Mesothelial cell of epicardium (in vitro differentiated cells): ENCODE measurements at regions not wholly inside any gene's neighbourhood (a gene's known extent, or its start where the extent isn't known, plus 50 kb on each side); places are given as distances from the start of the nearest gene placed in this dataset.
"Not testable (repeated sequence)": the region's sequence is repeated elsewhere in the genome, so short reads cannot be mapped to it uniquely, and the experiment has no call there.

Experiments
- DNase-seq, 2 experiments: peaks; one replicate each; pipeline ENCODE4 v3.0.0; 2021; ENCODE audit warnings: low spot score in 2 of 2; ENCODE audit not compliant: unreplicated experiment in 2 of 2
- H3K27ac Mint-ChIP-seq: 2 replicates; pipeline ENCODE4 v1.8.0; 2021; ENCODE audit warnings: mixed read lengths
- H3K27me3 Mint-ChIP-seq: 2 replicates; pipeline ENCODE4 v1.8.0; 2021; ENCODE audit warnings: low read depth, mixed read lengths
- H3K36me3 Mint-ChIP-seq: 2 replicates; pipeline ENCODE4 v1.8.0; 2021; ENCODE audit warnings: mixed read lengths
- H3K4me1 Mint-ChIP-seq: 2 replicates; pipeline ENCODE4 v1.8.0; 2021; ENCODE audit warnings: mixed read lengths
- H3K4me3 Mint-ChIP-seq: 2 replicates; pipeline ENCODE4 v1.8.0; 2021; ENCODE audit warnings: mild to moderate bottlenecking, moderate library complexity, mixed read lengths
- H3K9me3 Mint-ChIP-seq: 2 replicates; pipeline ENCODE4 v1.8.0; 2021; ENCODE audit warnings: mixed read lengths
- TF ChIP-seq, protein P1 (sequence below): fragments of 200-600 bp; sonication (generic); IDR thresholded peaks from one replicate; pipeline ENCODE4 v1.5.0; 2021; ENCODE audit warnings: antibody characterized with exemption; ENCODE audit not compliant: unreplicated experiment

DNA sequence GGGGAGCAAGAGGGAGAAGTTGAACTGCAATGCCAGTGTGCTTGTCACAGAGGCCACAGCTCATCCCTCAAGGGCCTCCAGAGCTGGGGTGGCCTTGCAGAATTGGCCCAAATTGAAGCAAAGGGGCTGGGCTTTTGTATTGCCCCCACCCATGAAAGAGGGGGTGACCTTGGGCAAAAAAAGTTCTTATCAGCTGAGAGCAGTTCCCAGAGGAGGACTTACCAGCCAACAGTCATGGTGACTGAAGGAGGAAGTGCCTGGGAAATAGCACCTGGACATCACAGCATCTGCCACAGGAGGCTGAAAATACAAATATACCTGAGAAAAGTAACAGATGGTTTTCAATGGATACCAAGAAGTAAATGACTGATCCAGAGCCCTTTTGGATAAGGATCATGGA is 262.4 kb downstream of the MID1IP1 start:
- Mint-ChIP-seq H3K9me3 (peaks cover 20% of the 10 kb centered on the region), H3K27me3 (no peaks in the 10 kb centered on the region), H3K27ac (no peak overlapping the region), H3K36me3 (no peaks in the 10 kb centered on the region), H3K4me3 (no peak overlapping the region), H3K4me1 (peaks cover 6% of the 10 kb centered on the region)
- TF ChIP-seq, protein P1, sequence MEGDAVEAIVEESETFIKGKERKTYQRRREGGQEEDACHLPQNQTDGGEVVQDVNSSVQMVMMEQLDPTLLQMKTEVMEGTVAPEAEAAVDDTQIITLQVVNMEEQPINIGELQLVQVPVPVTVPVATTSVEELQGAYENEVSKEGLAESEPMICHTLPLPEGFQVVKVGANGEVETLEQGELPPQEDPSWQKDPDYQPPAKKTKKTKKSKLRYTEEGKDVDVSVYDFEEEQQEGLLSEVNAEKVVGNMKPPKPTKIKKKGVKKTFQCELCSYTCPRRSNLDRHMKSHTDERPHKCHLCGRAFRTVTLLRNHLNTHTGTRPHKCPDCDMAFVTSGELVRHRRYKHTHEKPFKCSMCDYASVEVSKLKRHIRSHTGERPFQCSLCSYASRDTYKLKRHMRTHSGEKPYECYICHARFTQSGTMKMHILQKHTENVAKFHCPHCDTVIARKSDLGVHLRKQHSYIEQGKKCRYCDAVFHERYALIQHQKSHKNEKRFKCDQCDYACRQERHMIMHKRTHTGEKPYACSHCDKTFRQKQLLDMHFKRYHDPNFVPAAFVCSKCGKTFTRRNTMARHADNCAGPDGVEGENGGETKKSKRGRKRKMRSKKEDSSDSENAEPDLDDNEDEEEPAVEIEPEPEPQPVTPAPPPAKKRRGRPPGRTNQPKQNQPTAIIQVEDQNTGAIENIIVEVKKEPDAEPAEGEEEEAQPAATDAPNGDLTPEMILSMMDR: no peak
- no peak for DNase-seq

DNA sequence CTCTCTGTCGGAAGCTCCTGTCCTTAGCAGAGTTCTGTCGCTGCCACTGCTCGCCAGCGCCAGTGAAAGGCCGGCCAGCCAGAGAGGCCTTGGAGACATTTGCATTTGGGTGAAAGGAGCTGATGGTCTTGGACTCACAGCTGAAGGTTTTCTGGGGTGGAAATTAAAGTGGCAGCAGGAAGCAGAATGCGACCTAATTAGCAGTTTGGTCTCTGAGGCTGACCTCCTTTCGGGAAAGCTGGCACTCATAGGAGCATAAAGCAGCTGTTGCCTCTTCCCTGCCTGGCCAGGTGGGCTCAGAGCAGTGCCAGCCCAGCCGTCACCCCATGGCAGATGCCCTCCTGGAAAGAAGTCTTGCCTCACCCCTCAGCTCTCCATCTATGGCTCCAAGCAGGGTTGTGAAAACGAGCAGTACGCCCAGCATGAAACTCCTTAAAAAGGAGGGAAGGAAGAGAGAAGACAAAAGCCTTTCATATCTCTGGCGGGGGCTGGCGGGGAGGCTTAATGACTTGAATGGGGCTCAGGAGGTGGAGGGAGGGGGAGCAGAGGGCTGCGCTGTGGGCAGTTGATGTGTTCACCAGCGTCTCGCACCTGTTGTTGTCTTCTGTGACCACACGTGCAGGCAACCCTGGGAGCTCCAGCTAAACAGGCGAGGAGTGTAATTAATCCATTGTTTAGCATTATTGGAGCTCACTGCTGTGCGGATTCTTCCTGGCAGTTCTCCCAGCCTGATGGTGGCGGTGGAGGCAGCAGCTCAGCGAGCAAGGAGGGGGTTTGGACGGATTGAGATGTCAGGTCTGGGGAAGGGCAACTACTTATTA is 264.0 kb downstream of the MID1IP1 start:
- TF ChIP-seq, protein P1: no peak
- no peak overlapping the region for H3K27ac Mint-ChIP-seq
- H3K36me3 Mint-ChIP-seq: no peaks in the 10 kb centered on the region
- H3K4me3 Mint-ChIP-seq: no peak overlapping the region
- no peaks in the 10 kb centered on the region for H3K27me3 Mint-ChIP-seq
- peaks cover 22% of the 10 kb centered on the region for H3K9me3 Mint-ChIP-seq
- DNase-seq: no peak
- peaks cover 6% of the 10 kb centered on the region for H3K4me1 Mint-ChIP-seq

DNA sequence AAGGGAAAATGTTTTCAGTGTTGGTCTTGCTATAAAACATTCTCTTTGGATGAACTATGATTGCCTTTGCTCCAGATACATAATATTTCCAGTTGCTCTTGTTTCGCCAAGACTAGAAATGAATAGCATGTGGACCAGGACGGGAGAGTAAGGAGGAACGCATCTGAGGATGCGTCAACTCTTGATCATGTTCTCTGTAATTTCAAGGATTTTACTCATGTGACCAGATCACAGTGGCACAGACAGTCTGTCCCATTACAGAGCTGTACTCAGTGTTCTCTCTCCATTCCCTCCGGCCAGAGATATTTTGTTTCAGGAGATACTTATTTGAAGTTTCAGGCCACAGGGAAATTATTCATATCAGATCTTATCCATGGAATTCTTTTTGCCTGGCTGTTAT is 266.6 kb downstream of the MID1IP1 start:
- Mint-ChIP-seq H3K9me3 (peaks cover 12% of the 10 kb centered on the region), H3K27me3 (no peaks in the 10 kb centered on the region), H3K36me3 (peaks cover 2% of the 10 kb centered on the region), H3K27ac (no peak overlapping the region), H3K4me1 (peaks cover 14% of the 10 kb centered on the region), H3K4me3 (no peak overlapping the region)
- DNase-seq: no peak
- TF ChIP-seq, protein P1: no peak

DNA sequence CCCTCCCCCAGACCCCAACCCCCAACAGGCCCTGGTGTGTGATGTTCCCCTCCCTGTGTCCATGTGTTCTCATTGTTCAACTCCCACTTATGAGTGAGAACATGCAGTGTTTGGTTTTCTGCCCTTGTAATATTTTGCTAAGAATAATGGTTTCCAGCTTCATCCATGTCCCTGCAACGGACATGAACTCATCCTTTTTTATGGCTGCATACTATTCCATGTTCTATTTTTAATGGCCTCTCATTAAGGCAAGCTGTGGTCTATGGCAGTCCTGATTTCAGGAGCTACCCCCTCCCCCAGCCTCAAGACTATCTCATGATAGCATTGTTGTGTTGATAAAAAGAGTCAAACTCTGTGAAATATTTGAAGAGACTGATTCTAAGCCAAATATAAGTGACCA is 267.4 kb downstream of the MID1IP1 start:
- H3K36me3 Mint-ChIP-seq, H3K27ac Mint-ChIP-seq, H3K27me3 Mint-ChIP-seq, H3K4me3 Mint-ChIP-seq, DNase-seq: not testable (repeated sequence)
- Mint-ChIP-seq H3K4me1 (peaks cover 14% of the 10 kb centered on the region), H3K9me3 (peaks cover 12% of the 10 kb centered on the region)

DNA sequence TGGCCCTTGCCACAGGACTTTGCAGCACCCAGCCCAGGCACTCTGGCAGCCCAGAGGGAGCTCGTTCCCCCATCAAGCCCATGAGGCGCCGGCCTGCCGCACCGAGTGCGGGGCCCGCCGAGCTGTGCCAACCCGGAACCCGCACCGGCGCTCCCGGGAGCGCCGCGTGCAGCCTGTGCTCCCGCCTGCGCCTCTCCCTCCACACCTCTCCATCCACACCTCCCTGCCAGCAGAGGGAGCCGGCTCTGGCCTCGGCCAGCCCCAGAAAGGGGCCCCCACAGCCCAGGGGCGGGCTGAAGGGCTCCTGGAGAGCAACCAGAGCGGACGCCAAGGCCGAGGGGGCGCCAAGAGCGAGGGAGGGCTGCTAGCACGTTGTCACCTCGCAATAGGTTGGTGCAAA is 268.8 kb downstream of the MID1IP1 start:
- no peak for DNase-seq
- H3K4me1 Mint-ChIP-seq: peaks cover 14% of the 10 kb centered on the region
- TF ChIP-seq, protein P1: no peak
- H3K27me3 Mint-ChIP-seq: no peaks in the 10 kb centered on the region
- no peak overlapping the region for H3K27ac Mint-ChIP-seq
- peaks cover 2% of the 10 kb centered on the region for H3K36me3 Mint-ChIP-seq
- H3K4me3 Mint-ChIP-seq: no peak overlapping the region
- H3K9me3 Mint-ChIP-seq: peaks cover 17% of the 10 kb centered on the region

DNA sequence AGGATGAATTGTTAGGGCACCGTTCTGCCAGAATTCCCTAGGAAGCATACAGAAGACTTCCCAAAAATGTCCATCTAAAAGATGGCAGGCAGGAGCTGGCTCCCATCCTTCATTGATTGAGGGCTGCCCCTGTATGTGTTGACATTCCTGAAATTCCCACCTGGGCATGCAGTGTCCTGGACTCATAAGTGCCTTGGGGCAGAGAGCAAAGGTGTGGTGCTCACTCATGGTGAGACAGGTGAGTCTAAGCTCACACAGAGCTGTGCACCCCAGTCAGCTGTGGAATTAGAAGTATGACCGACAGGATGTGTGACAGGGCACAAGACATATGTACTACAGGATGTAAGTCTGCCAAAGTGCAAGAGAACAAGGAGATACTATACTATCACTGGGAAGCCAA is 271.9 kb downstream of the MID1IP1 start:
- Mint-ChIP-seq H3K4me1 (peaks cover 8% of the 10 kb centered on the region), H3K36me3 (peaks cover 2% of the 10 kb centered on the region), H3K4me3 (no peak overlapping the region), H3K27ac (no peak overlapping the region), H3K27me3 (no peaks in the 10 kb centered on the region), H3K9me3 (peaks cover 29% of the 10 kb centered on the region)
- TF ChIP-seq, protein P1: no peak
- DNase-seq: no peak
